K562 (cell line): ENCODE measurements at regions not wholly inside any gene's neighbourhood (a gene's known extent, or its start where the extent isn't known, plus 50 kb on each side); places are given as distances from the start of the nearest gene placed in this dataset.

Source experiments
- ATF3 ChIP-seq, 2 experiments: fragments of 450-650 bp in 1 of 2; sonication (generic) in 1 of 2; formaldehyde crosslinking in 1 of 2; IDR thresholded peaks in 1 of 2; conservative IDR thresholded peaks in 1 of 2; 2 replicates each; pipeline versions ENCODE4 v1.6.1 to v1.8.1; 2016 to 2023; ENCODE audit warnings: mild to moderate bottlenecking in 2 of 2, moderate library complexity in 2 of 2, inconsistent platforms in 1 of 2, missing genetic modification reagents in 1 of 2
- DACH1 ChIP-seq: fragments of 450-650 bp; IDR thresholded peaks from 2 replicates; pipeline ENCODE4 v1.6.1; 2018; ENCODE audit not compliant: partially characterized antibody
- FOS ChIP-seq: IDR thresholded peaks from 3 replicates; pipeline ENCODE4 v1.6.1; 2011; ENCODE audit not compliant: insufficient read length; ENCODE audit errors: extremely low read depth
- KDM1A ChIP-seq, 2 experiments: fragments of 450-650 bp; IDR thresholded peaks; 2 replicates each; pipeline ENCODE4 v1.6.1; 2016; ENCODE audit warnings: mild to moderate bottlenecking in 2 of 2
- TCFL5 ChIP-seq: fragments of 250-450 bp; sonication (Bioruptor Pico); conservative IDR thresholded peaks from 2 replicates; pipeline ENCODE4 v1.6.1; 2021; ENCODE audit warnings: mild to moderate bottlenecking, moderate library complexity, matching md5 sums
- ZNF79 ChIP-seq: fragments of 250-450 bp; sonication (Bioruptor Pico); IDR thresholded peaks from 2 replicates; pipeline ENCODE4 v1.4.0; 2020; ENCODE audit warnings: low read depth, mild to moderate bottlenecking, moderate library complexity

- TF ChIP-seq TCFL5 (CRISPR knock-in tag) (no peak), ATF3 (IDR thresholded peaks at IDR 0.05) (no peak), ATF3 (CRISPR knock-in tag; conservative IDR thresholded peaks at IDR 0.05) (no peak), KDM1A (IDR thresholded peaks at IDR 0.05) (no peak), ZNF79 (CRISPR knock-in tag) (no peak), FOS (no peak), DACH1 (no peak)
Observed at GRCh38 chr20:41989935-41990635, 371.9 kb upstream of the CHD6 start.
